Kidney glomerular epithelial cell (primary cell): ENCODE measurements at regions not wholly inside any gene's neighbourhood (a gene's known extent, or its start where the extent isn't known, plus 50 kb on each side); places are given as distances from the start of the nearest gene placed in this dataset.
"Not testable (repeated sequence)": the region's sequence is repeated elsewhere in the genome, so short reads cannot be mapped to it uniquely, and the experiment has no call there.

ENCODE experiments used
- DNase-seq: peaks from one replicate; lab custom pipeline; 2025; lab: John Stamatoyannopoulos, UW

GRCh38 chr15:98088307-98088945 lies 127.9 kb downstream of the ARRDC4 start:
- not testable (repeated sequence) for DNase-seq

- not testable (repeated sequence) for DNase-seq
Measured at GRCh38 chr15:98089352-98089751, 128.8 kb downstream of the ARRDC4 start.

- not testable (repeated sequence) for DNase-seq
Measured at GRCh38 chr15:98097986-98098385, 137.5 kb downstream of the ARRDC4 start.

GRCh38 chr15:98100606-98101005 lies 140.1 kb downstream of the ARRDC4 start:
- not testable (repeated sequence) for DNase-seq

GRCh38 chr15:98103570-98103969 lies 143.1 kb downstream of the ARRDC4 start:
- no peak for DNase-seq

- DNase-seq: not testable (repeated sequence)
Measured at GRCh38 chr15:98104386-98105151, 144.1 kb downstream of the ARRDC4 start.

GRCh38 chr15:98106615-98107194 lies 146.2 kb downstream of the ARRDC4 start:
- not testable (repeated sequence) for DNase-seq

- no peak for DNase-seq
Measured at GRCh38 chr15:98111806-98112205, 151.3 kb downstream of the ARRDC4 start.

GRCh38 chr15:98113327-98113726 lies 152.8 kb downstream of the ARRDC4 start:
- no peak for DNase-seq

GRCh38 chr15:98120561-98120960 lies 160.1 kb downstream of the ARRDC4 start:
- no peak for DNase-seq

GRCh38 chr15:98121536-98121935 lies 161.0 kb downstream of the ARRDC4 start:
- DNase-seq: no peak

GRCh38 chr15:98121957-98122356 lies 161.5 kb downstream of the ARRDC4 start:
- DNase-seq: no peak

- no peak for DNase-seq
Measured at GRCh38 chr15:98123297-98123696, 162.8 kb downstream of the ARRDC4 start.

- peak; percentile 5 for DNase-seq
Measured at GRCh38 chr15:98123834-98124233, 163.3 kb downstream of the ARRDC4 start.

GRCh38 chr15:98124581-98124980 lies 164.1 kb downstream of the ARRDC4 start:
- DNase-seq: no peak

GRCh38 chr15:98126326-98127085 lies 166.0 kb downstream of the ARRDC4 start:
- no peak for DNase-seq

GRCh38 chr15:98127586-98127985 lies 167.1 kb downstream of the ARRDC4 start:
- no peak for DNase-seq

- no peak for DNase-seq
Measured at GRCh38 chr15:98131924-98132323, 171.4 kb downstream of the ARRDC4 start.

- no peak for DNase-seq
Measured at GRCh38 chr15:98134905-98135304, 174.4 kb downstream of the ARRDC4 start.

- DNase-seq: no peak
Measured at GRCh38 chr15:98138910-98139309, 178.4 kb downstream of the ARRDC4 start.

GRCh38 chr15:98139337-98139736 lies 178.8 kb downstream of the ARRDC4 start:
- DNase-seq: no peak

- no peak for DNase-seq
Measured at GRCh38 chr15:98142572-98142971, 182.1 kb downstream of the ARRDC4 start.
